GM23338 (cell line): ENCODE measurements at regions not wholly inside any gene's neighbourhood (a gene's known extent, or its start where the extent isn't known, plus 50 kb on each side); places are given as distances from the start of the nearest gene placed in this dataset.

ENCODE experiments used
- ATAC-seq: fragments of 200-7000 bp; cut with Tn5 transposase; 3 replicates; pipeline ENCODE4 v1.9.1; 2020
- DNase-seq: peaks from one replicate; pipeline ENCODE4 v3.0.0-alpha.2; 2015; ENCODE audit warnings: low spot score
- H2AFZ ChIP-seq: fragments of 200-600 bp; sonication (generic); 2 replicates; pipeline ENCODE4 v1.8.0; 2016; ENCODE audit warnings: antibody characterized with exemption, mild to moderate bottlenecking, moderate library complexity
- H3F3A ChIP-seq: fragments of 200-600 bp; sonication (generic); replicated peaks from 2 replicates; pipeline ENCODE4 v1.8.0; 2017; ENCODE audit warnings: antibody characterized with exemption, mixed run types, low read depth
- H3K27ac ChIP-seq: fragments of 200-600 bp; sonication (generic); 2 replicates; pipeline ENCODE4 v1.6.1; 2016; ENCODE audit warnings: low read depth
- H3K27me3 ChIP-seq: fragments of 200-600 bp; sonication (generic); 2 replicates; pipeline ENCODE4 v1.8.0; 2016; ENCODE audit warnings: mild to moderate bottlenecking, mixed run types, moderate library complexity; ENCODE audit not compliant: insufficient read depth
- H3K36me3 ChIP-seq: fragments of 200-600 bp; sonication (generic); 2 replicates; pipeline ENCODE4 v1.8.0; 2016; ENCODE audit warnings: mild to moderate bottlenecking; ENCODE audit not compliant: insufficient read depth
- H3K4me1 ChIP-seq: fragments of 200-600 bp; sonication (generic); 2 replicates; pipeline ENCODE4 v1.8.0; 2016; ENCODE audit warnings: mild to moderate bottlenecking, moderate library complexity; ENCODE audit not compliant: insufficient read depth
- H3K4me2 ChIP-seq: fragments of 200-600 bp; sonication (generic); 2 replicates; pipeline ENCODE4 v1.7.1; 2017; ENCODE audit warnings: mixed run types
- H3K4me3 ChIP-seq: fragments of 200-600 bp; sonication (generic); 2 replicates; pipeline ENCODE4 v1.6.1; 2016; ENCODE audit warnings: mixed run types
- H3K79me2 ChIP-seq: fragments of 200-600 bp; sonication (generic); replicated peaks from 2 replicates; pipeline ENCODE4 v1.8.0; 2017; ENCODE audit warnings: mild to moderate bottlenecking; ENCODE audit not compliant: insufficient read depth
- H3K9me2 ChIP-seq: fragments of 200-600 bp; sonication (generic); 2 replicates; pipeline ENCODE4 v1.8.0; 2017; ENCODE audit not compliant: insufficient read depth
- H4K20me1 ChIP-seq: fragments of 200-600 bp; sonication (generic); replicated peaks from 2 replicates; pipeline ENCODE4 v1.8.0; 2017; ENCODE audit warnings: mild to moderate bottlenecking; ENCODE audit not compliant: insufficient read depth
- H3K27ac Mint-ChIP-seq: 2 replicates; pipeline ENCODE4 v1.8.0; 2020; ENCODE audit warnings: inconsistent platforms, mild to moderate bottlenecking, moderate library complexity, mixed read lengths
- H3K27me3 Mint-ChIP-seq: 3 replicates; pipeline ENCODE4 v1.8.0; 2022; ENCODE audit warnings: low read depth, mild to moderate bottlenecking, moderate library complexity, mixed read lengths, inconsistent platforms; ENCODE audit not compliant: insufficient read depth, poor library complexity
- H3K36me3 Mint-ChIP-seq: 3 replicates; pipeline ENCODE4 v1.8.0; 2021; ENCODE audit warnings: low read depth, mild to moderate bottlenecking, inconsistent platforms, moderate library complexity, mixed read lengths
- H3K4me1 Mint-ChIP-seq: 3 replicates; pipeline ENCODE4 v1.8.0; 2020; ENCODE audit warnings: mild to moderate bottlenecking, inconsistent platforms, mixed read lengths
- H3K4me3 Mint-ChIP-seq: 3 replicates; pipeline ENCODE4 v1.8.0; 2021; ENCODE audit warnings: moderate library complexity, mild to moderate bottlenecking, inconsistent platforms, mixed read lengths
- H3K9me3 Mint-ChIP-seq: 3 replicates; pipeline ENCODE4 v1.8.0; 2020; ENCODE audit warnings: moderate library complexity, mild to moderate bottlenecking, inconsistent platforms, mixed read lengths
- CREB1 ChIP-seq: fragments of 250-450 bp; sonication (Bioruptor Pico); IDR thresholded peaks from 2 replicates; pipeline ENCODE4 v1.5.0; 2020; ENCODE audit warnings: low read depth, mild to moderate bottlenecking, moderate library complexity
- CTCF ChIP-seq, 2 experiments: fragments of 200-600 bp in 1 of 2; sonication (generic) in 1 of 2; conservative IDR thresholded peaks; 2 replicates each; pipeline versions ENCODE4 v1.5.1 to v1.6.1; 2016 to 2017; ENCODE audit warnings: antibody characterized with exemption in 2 of 2, low read depth in 2 of 2, mild to moderate bottlenecking in 2 of 2, moderate library complexity in 1 of 2
- ETS1 ChIP-seq: IDR thresholded peaks from 2 replicates; pipeline ENCODE4 v1.6.1; 2016; ENCODE audit warnings: antibody characterized with exemption
- EZH2 ChIP-seq: fragments of 200-600 bp; sonication (generic); IDR thresholded peaks from one replicate; pipeline ENCODE4 v1.8.0; 2017; ENCODE audit warnings: antibody characterized with exemption, mild to moderate bottlenecking, low read depth; ENCODE audit not compliant: unreplicated experiment
- EZH2phosphoT487 ChIP-seq: fragments of 200-600 bp; sonication (generic); IDR thresholded peaks from one replicate; pipeline ENCODE4 v1.8.1; 2018; ENCODE audit warnings: antibody characterized with exemption; ENCODE audit not compliant: unreplicated experiment
- JUNB ChIP-seq: IDR thresholded peaks from one replicate; pipeline ENCODE4 v1.6.1; 2016; ENCODE audit warnings: antibody characterized with exemption; ENCODE audit not compliant: unreplicated experiment
- NANOG ChIP-seq: IDR thresholded peaks from 2 replicates; pipeline ENCODE4 v1.6.1; 2016; ENCODE audit warnings: antibody characterized with exemption, borderline replicate concordance
- POLR2AphosphoS5 ChIP-seq: IDR thresholded peaks from 2 replicates; pipeline ENCODE4 v1.6.1; 2016; ENCODE audit warnings: antibody characterized with exemption, low read depth
- REST ChIP-seq: IDR thresholded peaks from one replicate; pipeline ENCODE4 v1.6.1; 2018; ENCODE audit warnings: antibody characterized with exemption; ENCODE audit not compliant: unreplicated experiment
- STAT1 ChIP-seq: IDR thresholded peaks from one replicate; pipeline ENCODE4 v1.6.1; 2016; ENCODE audit warnings: antibody characterized with exemption; ENCODE audit not compliant: unreplicated experiment
- ZNF114 ChIP-seq: fragments of 250-450 bp; sonication (Bioruptor Pico); IDR thresholded peaks from 2 replicates; pipeline ENCODE4 v1.5.0; 2020; ENCODE audit warnings: mild to moderate bottlenecking, moderate library complexity
- ZNF331 ChIP-seq: fragments of 250-450 bp; sonication (Bioruptor Pico); IDR thresholded peaks from 2 replicates; pipeline ENCODE4 v1.5.0; 2020; ENCODE audit warnings: low read depth, mild to moderate bottlenecking, moderate library complexity
- ZNF462 ChIP-seq: fragments of 250-450 bp; sonication (Bioruptor Pico); IDR thresholded peaks from 2 replicates; pipeline ENCODE4 v1.5.0; 2020; ENCODE audit warnings: mild to moderate bottlenecking, moderate library complexity

GRCh38 chr5:57844410-57844809, 361.8 kb upstream of the ACTBL2 start:
- Mint-ChIP-seq H3K4me3 (no peak overlapping the region), H3K27me3 (peaks cover 3% of the 10 kb centered on the region), H3K27ac (no peak overlapping the region), H3K4me1 (peaks cover 21% of the 10 kb centered on the region), H3K36me3 (no peaks in the 10 kb centered on the region), H3K9me3 (no peaks in the 10 kb centered on the region)
- Histone ChIP-seq H3K79me2 (no peaks in the 10 kb centered on the region), H3K4me2 (no peak overlapping the region), H3F3A (no peaks in the 10 kb centered on the region), H4K20me1 (no peaks in the 10 kb centered on the region), H3K36me3 (no peaks in the 10 kb centered on the region), H2AFZ (no peak overlapping the region), H3K4me3 (no peak overlapping the region), H3K9me2 (peaks cover 6% of the 10 kb centered on the region), H3K27ac (no peak overlapping the region), H3K27me3 (no peaks in the 10 kb centered on the region), H3K4me1 (0 out of 2 replicates have a peak, but pooled peaks cover 14% of the 10 kb centered on the region)
- no peak for DNase-seq
- TF ChIP-seq CREB1 (no peak), NANOG (no peak), ZNF462 (no peak), ETS1 (no peak), POLR2AphosphoS5 (no peak), EZH2phosphoT487 (no peak), STAT1 (no peak), EZH2 (no peak), JUNB (no peak), ZNF114 (CRISPR knock-in tag) (no peak), REST (no peak), ZNF331 (no peak), CTCF (conservative IDR thresholded peaks at IDR 0.05; ENCODE audit: low read depth in 2 of 2) (no peak)
- ATAC-seq: no peak
